Liver (tissue), 7 donors: ENCODE measurements at regions not wholly inside any gene's neighbourhood (a gene's known extent, or its start where the extent isn't known, plus 50 kb on each side); places are given as distances from the start of the nearest gene placed in this dataset.

Experiments used
- DNase-seq: peaks from one replicate; pipeline ENCODE4 v3.0.0-alpha.2; 2017; ENCODE audit warnings: low spot score
- H3K27ac ChIP-seq, 2 donors: one replicate each; pipeline ENCODE4 v1.7.0; 2013; ENCODE audit warnings: inconsistent platforms in 2 of 2, low read length in 2 of 2, control low read depth in 1 of 2, low read depth in 1 of 2, mild to moderate bottlenecking in 1 of 2
- H3K27me3 ChIP-seq, 4 donors: one replicate each; pipeline versions ENCODE4 v1.6.1 to v1.7.0; 2013; ENCODE audit warnings: low read length in 3 of 4, inconsistent platforms in 1 of 4, mild to moderate bottlenecking in 1 of 4, moderate library complexity in 1 of 4; ENCODE audit not compliant: control insufficient read depth in 4 of 4, insufficient read depth in 4 of 4
- H3K36me3 ChIP-seq, 4 donors: one replicate each; pipeline versions ENCODE4 v1.6.1 to v1.7.0; 2013; ENCODE audit warnings: low read length in 3 of 4, mild to moderate bottlenecking in 3 of 4, low read depth in 1 of 4, moderate library complexity in 1 of 4; ENCODE audit not compliant: control insufficient read depth in 4 of 4, insufficient read depth in 3 of 4
- H3K4me1 ChIP-seq, 4 donors: one replicate each; pipeline versions ENCODE4 v1.6.1 to v1.7.0; 2013; ENCODE audit warnings: low read length in 3 of 4, mild to moderate bottlenecking in 3 of 4, moderate library complexity in 1 of 4; ENCODE audit not compliant: control insufficient read depth in 4 of 4, insufficient read depth in 4 of 4
- H3K4me3 ChIP-seq, 3 donors: one replicate each; pipeline versions ENCODE4 v1.6.1 to v1.7.0; 2013; ENCODE audit warnings: low read length in 3 of 3, control low read depth in 1 of 3, low read depth in 1 of 3, mild to moderate bottlenecking in 1 of 3
- H3K9ac ChIP-seq, 2 donors: one replicate each; pipeline ENCODE4 v1.7.0; 2013; ENCODE audit warnings: low read length in 2 of 2, mild to moderate bottlenecking in 2 of 2, moderate library complexity in 2 of 2, control low read depth in 1 of 2, low read depth in 1 of 2
- H3K9me3 ChIP-seq, 4 donors: one replicate each; pipeline versions ENCODE4 v1.6.1 to v1.7.0; 2013; ENCODE audit warnings: low read length in 3 of 4; ENCODE audit not compliant: control insufficient read depth in 4 of 4
- FOXA1 ChIP-seq: IDR thresholded peaks from 2 replicates; pipeline ENCODE4 v1.6.1; 2016; ENCODE audit warnings: antibody characterized with exemption
- FOXA2 ChIP-seq: IDR thresholded peaks from 2 replicates; pipeline ENCODE4 v1.6.1; 2016; ENCODE audit warnings: antibody characterized with exemption
- HNF4A ChIP-seq, 2 donors: conservative IDR thresholded peaks; 2 replicates each; pipeline ENCODE4 v1.6.1; 2016; ENCODE audit warnings: antibody characterized with exemption in 2 of 2, mild to moderate bottlenecking in 2 of 2
- RAD21 ChIP-seq, 2 donors: IDR thresholded peaks; 2 replicates each; pipeline ENCODE4 v1.6.1; 2016; ENCODE audit warnings: antibody characterized with exemption in 2 of 2, mild to moderate bottlenecking in 2 of 2
- REST ChIP-seq: IDR thresholded peaks from 2 replicates; pipeline ENCODE4 v1.6.1; 2016; ENCODE audit warnings: antibody characterized with exemption, mild to moderate bottlenecking
- RXRA ChIP-seq, 2 donors: IDR thresholded peaks; 2 replicates each; pipeline ENCODE4 v1.6.1; 2017 to 2018; ENCODE audit warnings: antibody characterized with exemption in 2 of 2, mild to moderate bottlenecking in 1 of 2
- SP1 ChIP-seq: IDR thresholded peaks from 2 replicates; pipeline ENCODE4 v1.6.1; 2018; ENCODE audit warnings: antibody characterized with exemption, mild to moderate bottlenecking
- ZBTB33 ChIP-seq: IDR thresholded peaks from 2 replicates; pipeline ENCODE4 v1.6.1; 2016; ENCODE audit warnings: antibody characterized with exemption
- WGBS: extraction: QIAGEN DNeasy Blood & Tissue Kit; methylation state at CpG from one replicate; pipeline ENCODE4 v1.1.7; 2013; 5-methylcytosine and 5-hydroxymethylcytosine counted together
- TF ChIP-seq, protein P1 (sequence below): IDR thresholded peaks from 2 replicates; pipeline ENCODE4 v1.6.1; 2016; ENCODE audit warnings: antibody characterized with exemption
- TF ChIP-seq, protein P2 (sequence below): IDR thresholded peaks from 2 replicates; pipeline ENCODE4 v1.6.1; 2016; ENCODE audit warnings: antibody characterized with exemption
- donor health status: healthy.
- donor health status: healthy.
- donor health status: healthy.
- donor health status: healthy.

DNA sequence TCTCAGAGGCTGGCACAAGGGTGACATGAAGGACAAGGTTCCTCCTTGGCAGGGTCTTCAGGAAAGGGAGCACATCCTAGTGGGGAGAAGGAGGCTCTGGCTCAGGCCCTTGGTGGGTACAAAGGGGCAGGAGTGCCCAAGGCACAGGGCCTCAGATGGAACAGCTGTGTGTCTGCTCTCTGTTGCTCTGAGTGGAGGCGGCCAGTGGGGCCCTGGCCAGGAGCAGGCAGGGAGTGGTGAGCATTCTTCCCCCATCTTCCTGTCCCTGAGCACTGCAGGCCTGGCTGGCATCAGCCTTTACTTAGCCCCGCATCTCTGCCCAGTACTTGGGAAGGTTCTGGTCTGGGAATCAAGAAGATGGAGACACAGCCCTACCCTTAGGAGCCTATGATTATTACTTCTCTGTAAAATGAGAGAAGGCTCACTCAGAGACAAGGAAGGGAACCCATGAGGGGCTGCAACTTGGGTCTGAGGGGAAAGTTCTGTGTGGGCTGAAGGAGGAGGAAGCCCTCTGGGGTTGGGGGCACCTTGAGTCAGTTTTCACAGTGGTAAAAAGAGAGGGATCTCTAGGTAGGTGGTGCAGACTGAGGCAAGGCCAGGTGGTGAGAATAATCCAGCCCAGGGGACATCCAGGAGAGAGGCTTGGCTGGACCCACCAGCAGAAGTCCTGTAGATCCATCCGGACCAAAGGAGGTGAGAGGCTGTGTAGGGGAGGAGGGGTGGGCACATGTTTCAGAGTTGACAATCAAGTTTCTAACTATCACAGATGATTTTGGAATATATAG lies 173.5 kb downstream of the TSHZ3 start:
- Histone ChIP-seq H3K36me3 (no peaks in the 10 kb centered on the region), H3K27me3 (peaks cover 0 to 3% (median 2%) of the 10 kb centered on the region in 4 donors), H3K9ac (no peak overlapping the region), H3K9me3 (peaks cover 0 to 3% (median 2%) of the 10 kb centered on the region in 4 donors), H3K4me3 (no peak overlapping the region), H3K4me1 (no peaks in the 10 kb centered on the region), H3K27ac (no peak overlapping the region)
- DNase-seq = no peak
- WGBS = 84% methylated on average over 3 of the region's 3 CpGs
- no peak for TF ChIP-seq RXRA (IDR thresholded peaks at IDR 0.05)
- no peak for TF ChIP-seq FOXA1
- TF ChIP-seq, protein P1, sequence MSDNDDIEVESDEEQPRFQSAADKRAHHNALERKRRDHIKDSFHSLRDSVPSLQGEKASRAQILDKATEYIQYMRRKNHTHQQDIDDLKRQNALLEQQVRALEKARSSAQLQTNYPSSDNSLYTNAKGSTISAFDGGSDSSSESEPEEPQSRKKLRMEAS = no peak

DNA sequence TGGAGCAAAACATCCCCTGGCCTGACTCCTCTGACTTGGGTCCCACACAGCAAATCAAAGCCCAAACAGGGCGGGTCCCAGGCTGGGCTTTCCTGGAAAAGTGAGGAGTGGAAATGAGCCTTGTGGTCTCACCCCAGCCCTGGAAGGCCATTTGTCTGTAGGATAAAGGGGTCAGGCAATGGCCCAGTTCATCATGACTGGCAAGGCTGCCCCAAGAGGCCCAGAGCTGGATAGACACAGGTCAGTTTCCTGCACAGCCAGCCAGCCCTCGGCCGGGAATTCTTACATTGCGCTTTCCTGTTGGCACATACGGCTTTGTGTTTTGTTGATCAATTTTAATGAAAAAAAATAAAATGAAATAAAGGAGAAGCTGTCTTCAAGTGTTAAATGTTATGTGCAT lies 174.3 kb downstream of the TSHZ3 start:
- no peak for TF ChIP-seq ZBTB33
- TF ChIP-seq, protein P2, sequence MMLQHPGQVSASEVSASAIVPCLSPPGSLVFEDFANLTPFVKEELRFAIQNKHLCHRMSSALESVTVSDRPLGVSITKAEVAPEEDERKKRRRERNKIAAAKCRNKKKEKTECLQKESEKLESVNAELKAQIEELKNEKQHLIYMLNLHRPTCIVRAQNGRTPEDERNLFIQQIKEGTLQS = no peak
- no peak for TF ChIP-seq RAD21 (IDR thresholded peaks at IDR 0.05)
- TF ChIP-seq, protein P1 = no peak
- TF ChIP-seq SP1 = no peak
- no peak for TF ChIP-seq REST
- Histone ChIP-seq H3K4me1 (no peaks in the 10 kb centered on the region), H3K36me3 (no peaks in the 10 kb centered on the region), H3K9ac (no peak overlapping the region), H3K27me3 (peaks cover 0 to 5% (median 2%) of the 10 kb centered on the region in 4 donors), H3K27ac (no peak overlapping the region), H3K9me3 (peaks cover 0 to 3% (median 2%) of the 10 kb centered on the region in 4 donors), H3K4me3 (no peak overlapping the region)
- WGBS = 79% methylated on average over 5 of the region's 5 CpGs
- no peak for DNase-seq

DNA sequence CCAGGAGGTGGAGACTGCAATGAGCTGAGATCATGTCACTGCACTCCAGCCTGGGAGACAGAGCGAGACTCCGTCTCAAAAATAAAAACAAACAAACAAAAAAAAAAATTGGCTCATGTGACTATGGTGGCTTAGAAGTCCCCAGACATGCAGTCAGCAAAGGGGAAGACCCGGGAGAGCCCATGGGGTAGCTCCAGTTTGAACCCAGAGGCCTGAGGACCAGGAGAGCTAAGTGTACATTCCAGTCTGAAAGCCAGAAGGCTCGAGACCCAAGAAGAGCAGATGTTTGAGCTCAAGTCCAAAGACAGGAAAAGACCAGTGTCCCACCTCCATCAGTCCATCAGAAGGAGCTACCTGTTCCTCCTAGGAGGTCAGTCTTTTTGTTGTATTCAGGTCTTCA lies 175.2 kb downstream of the TSHZ3 start:
- no peaks in the 10 kb centered on the region for H3K4me1 ChIP-seq
- H3K9me3 ChIP-seq = peaks cover 0 to 3% (median under 1%) of the 10 kb centered on the region in 4 donors
- WGBS = 76% methylated on average over 4 of the region's 4 CpGs
- no peak overlapping the region for H3K27ac ChIP-seq
- H3K36me3 ChIP-seq = no peaks in the 10 kb centered on the region
- peaks cover 0 to 5% (median 2%) of the 10 kb centered on the region in 4 donors for H3K27me3 ChIP-seq
- no peak overlapping the region for H3K9ac ChIP-seq
- H3K4me3 ChIP-seq = no peak overlapping the region
- no peak for DNase-seq
- TF ChIP-seq SP1 (no peak), FOXA2 (no peak), HNF4A (conservative IDR thresholded peaks at IDR 0.05) (no peak)
